ENCODE measurements at regions not wholly inside any gene's neighbourhood (a gene's known extent, or its start where the extent isn't known, plus 50 kb on each side); places are given as distances from the start of the nearest gene placed in this dataset.

DNA sequence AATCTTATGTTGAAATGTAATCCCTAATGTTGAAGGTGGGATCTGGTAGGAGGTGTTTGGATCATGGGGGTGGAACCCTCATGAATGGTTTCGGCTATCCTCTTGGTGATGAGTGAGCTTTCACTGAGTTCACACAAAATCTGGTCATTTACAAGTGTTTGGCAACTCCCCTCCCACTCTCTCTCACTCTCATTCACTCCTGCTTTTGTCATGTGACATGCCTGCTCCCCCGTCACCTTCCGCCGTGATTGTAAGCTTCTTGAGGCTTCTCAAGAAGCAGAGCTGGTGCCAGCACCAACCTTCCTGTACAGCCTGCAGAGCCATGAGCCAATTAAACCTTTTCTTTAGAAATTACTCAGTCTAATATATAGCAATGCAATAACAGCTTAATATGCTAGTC, 245.4 kb downstream of the BMP4 start:
- TF ChIP-seq EP300 (IDR thresholded peaks at IDR 0.05) = no peak
- TF ChIP-seq, protein P1, sequence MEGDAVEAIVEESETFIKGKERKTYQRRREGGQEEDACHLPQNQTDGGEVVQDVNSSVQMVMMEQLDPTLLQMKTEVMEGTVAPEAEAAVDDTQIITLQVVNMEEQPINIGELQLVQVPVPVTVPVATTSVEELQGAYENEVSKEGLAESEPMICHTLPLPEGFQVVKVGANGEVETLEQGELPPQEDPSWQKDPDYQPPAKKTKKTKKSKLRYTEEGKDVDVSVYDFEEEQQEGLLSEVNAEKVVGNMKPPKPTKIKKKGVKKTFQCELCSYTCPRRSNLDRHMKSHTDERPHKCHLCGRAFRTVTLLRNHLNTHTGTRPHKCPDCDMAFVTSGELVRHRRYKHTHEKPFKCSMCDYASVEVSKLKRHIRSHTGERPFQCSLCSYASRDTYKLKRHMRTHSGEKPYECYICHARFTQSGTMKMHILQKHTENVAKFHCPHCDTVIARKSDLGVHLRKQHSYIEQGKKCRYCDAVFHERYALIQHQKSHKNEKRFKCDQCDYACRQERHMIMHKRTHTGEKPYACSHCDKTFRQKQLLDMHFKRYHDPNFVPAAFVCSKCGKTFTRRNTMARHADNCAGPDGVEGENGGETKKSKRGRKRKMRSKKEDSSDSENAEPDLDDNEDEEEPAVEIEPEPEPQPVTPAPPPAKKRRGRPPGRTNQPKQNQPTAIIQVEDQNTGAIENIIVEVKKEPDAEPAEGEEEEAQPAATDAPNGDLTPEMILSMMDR (IDR thresholded peaks at IDR 0.05) = no peak
